SJSA1 (cell line): ENCODE measurements at regions not wholly inside any gene's neighbourhood (a gene's known extent, or its start where the extent isn't known, plus 50 kb on each side); places are given as distances from the start of the nearest gene placed in this dataset.

Source experiments
- DNase-seq, 2 experiments: peaks; one replicate each; pipeline ENCODE4 v3.0.0-alpha.2; 2015 to 2020; ENCODE audit warnings: low spot score in 2 of 2, low read depth in 1 of 2
- H3K27ac ChIP-seq: fragments of 250-450 bp; sonication (Bioruptor Pico); 2 replicates; pipeline ENCODE4 v1.5.1; 2020; ENCODE audit warnings: mild to moderate bottlenecking, moderate library complexity
- H3K27me3 ChIP-seq: fragments of 250-450 bp; sonication (Bioruptor Pico); replicated peaks from 2 replicates; pipeline ENCODE4 v1.5.1; 2020; ENCODE audit warnings: mild to moderate bottlenecking, moderate library complexity
- H3K36me3 ChIP-seq: fragments of 250-450 bp; sonication (Bioruptor Pico); 2 replicates; pipeline ENCODE4 v1.5.1; 2020; ENCODE audit warnings: mild to moderate bottlenecking
- H3K4me1 ChIP-seq: fragments of 250-450 bp; sonication (Bioruptor Pico); replicated peaks from 2 replicates; pipeline ENCODE4 v1.6.1; 2021; ENCODE audit warnings: mild to moderate bottlenecking
- H3K4me3 ChIP-seq: fragments of 250-450 bp; sonication (Bioruptor Pico); 2 replicates; pipeline ENCODE4 v1.5.1; 2020; ENCODE audit warnings: mild to moderate bottlenecking
- H3K9me3 ChIP-seq: fragments of 250-450 bp; sonication (Bioruptor Pico); replicated peaks from 2 replicates; pipeline ENCODE4 v1.5.1; 2020; ENCODE audit warnings: mild to moderate bottlenecking

DNA sequence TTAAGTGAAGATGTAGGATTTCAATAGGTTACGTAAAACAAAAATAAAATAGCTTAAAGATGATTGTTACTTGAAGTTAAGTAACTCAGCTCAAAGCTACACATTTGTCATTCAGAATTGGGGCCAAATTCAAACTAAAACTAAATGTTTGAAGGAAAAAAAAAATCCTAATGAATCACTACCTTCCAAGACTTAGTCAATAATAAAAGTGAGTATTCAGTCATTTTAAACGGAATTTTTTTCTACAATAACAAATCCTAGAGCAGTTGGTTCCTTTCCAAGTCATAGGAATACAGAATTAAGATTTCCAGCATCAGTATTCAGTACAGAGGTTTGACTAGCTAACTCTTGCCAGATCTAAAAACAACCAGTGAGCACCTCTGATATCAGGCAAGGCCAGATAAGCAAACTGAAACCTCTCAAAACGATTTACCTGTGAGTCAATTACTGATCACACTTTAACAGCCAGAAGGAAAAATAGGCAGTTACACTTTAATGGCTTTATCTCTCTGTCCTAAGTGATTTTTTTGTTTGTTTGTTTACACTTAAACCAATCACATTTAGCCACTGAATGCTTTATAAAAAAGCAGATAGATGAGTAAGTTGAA is 669.8 kb upstream of the ANKRD30A start:
- Histone ChIP-seq H3K9me3 (peaks cover 3% of the 10 kb centered on the region; the same call in 1 of the 2 replicates), H3K27me3 (no peaks in the 10 kb centered on the region), H3K27ac (no peak overlapping the region), H3K4me3 (no peak overlapping the region), H3K36me3 (no peaks in the 10 kb centered on the region), H3K4me1 (no peaks in the 10 kb centered on the region)
- no peak for DNase-seq

GRCh38 chr10:36452851-36453250 is 672.5 kb upstream of the ANKRD30A start:
- Histone ChIP-seq H3K27ac (no peak overlapping the region), H3K4me1 (no peaks in the 10 kb centered on the region), H3K36me3 (no peaks in the 10 kb centered on the region), H3K27me3 (no peaks in the 10 kb centered on the region), H3K9me3 (no peaks in the 10 kb centered on the region), H3K4me3 (no peak overlapping the region)
- DNase-seq, result no peak

DNA sequence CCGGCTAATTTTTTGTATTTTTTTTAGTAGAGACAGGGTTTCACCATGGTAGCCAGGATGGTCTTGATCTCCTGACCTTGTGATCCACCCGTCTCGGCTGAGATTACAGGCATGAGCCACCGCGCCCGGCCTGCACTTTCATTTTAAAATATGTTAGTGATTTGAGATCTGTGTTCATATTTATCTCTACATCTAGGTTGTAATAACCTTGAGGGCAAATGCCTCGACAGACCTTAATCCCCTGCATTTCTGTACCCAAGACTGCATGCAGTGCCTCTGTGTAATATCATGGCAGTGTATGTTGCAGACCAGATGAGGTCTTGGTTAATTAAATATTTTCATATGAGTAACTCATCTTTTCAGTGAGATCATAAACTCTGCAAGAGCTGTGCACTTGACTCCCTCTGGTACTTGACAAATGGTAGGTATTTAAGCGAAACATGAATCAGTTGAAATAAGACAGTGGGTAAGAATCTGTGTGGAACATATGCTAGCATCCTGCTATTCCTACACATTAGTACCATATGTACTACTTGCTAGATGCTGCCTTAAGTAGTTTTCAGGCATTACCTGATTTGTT is 673.9 kb upstream of the ANKRD30A start:
- no peaks in the 10 kb centered on the region for H3K9me3 ChIP-seq
- H3K36me3 ChIP-seq, result no peaks in the 10 kb centered on the region
- no peak for DNase-seq
- no peak overlapping the region for H3K27ac ChIP-seq
- no peak overlapping the region for H3K4me3 ChIP-seq
- no peaks in the 10 kb centered on the region for H3K4me1 ChIP-seq
- H3K27me3 ChIP-seq, result no peaks in the 10 kb centered on the region

GRCh38 chr10:36450380-36450779 is 675.0 kb upstream of the ANKRD30A start:
- Histone ChIP-seq H3K4me1 (no peaks in the 10 kb centered on the region), H3K27me3 (no peaks in the 10 kb centered on the region), H3K36me3 (no peaks in the 10 kb centered on the region), H3K9me3 (no peaks in the 10 kb centered on the region), H3K27ac (no peak overlapping the region), H3K4me3 (no peak overlapping the region)
- DNase-seq, result no peak

GRCh38 chr10:36448760-36449691 is 676.4 kb upstream of the ANKRD30A start:
- Histone ChIP-seq H3K9me3 (no peaks in the 10 kb centered on the region), H3K27me3 (no peaks in the 10 kb centered on the region), H3K4me3 (no peak overlapping the region), H3K27ac (no peak overlapping the region), H3K36me3 (no peaks in the 10 kb centered on the region), H3K4me1 (no peaks in the 10 kb centered on the region)
- DNase-seq, result no peak

GRCh38 chr10:36446881-36447280 is 678.5 kb upstream of the ANKRD30A start:
- no peaks in the 10 kb centered on the region for H3K9me3 ChIP-seq
- no peaks in the 10 kb centered on the region for H3K36me3 ChIP-seq
- no peak overlapping the region for H3K4me3 ChIP-seq
- no peaks in the 10 kb centered on the region for H3K4me1 ChIP-seq
- no peak overlapping the region for H3K27ac ChIP-seq
- no peaks in the 10 kb centered on the region for H3K27me3 ChIP-seq
- DNase-seq, result no peak

GRCh38 chr10:36443233-36443632 is 682.2 kb upstream of the ANKRD30A start:
- H3K36me3 ChIP-seq, result no peaks in the 10 kb centered on the region
- H3K4me1 ChIP-seq, result no peaks in the 10 kb centered on the region
- H3K9me3 ChIP-seq, result no peaks in the 10 kb centered on the region
- H3K27ac ChIP-seq, result no peak overlapping the region
- DNase-seq, result no peak
- no peaks in the 10 kb centered on the region for H3K27me3 ChIP-seq
- no peak overlapping the region for H3K4me3 ChIP-seq

- H3K27me3 ChIP-seq, result no peaks in the 10 kb centered on the region
- H3K36me3 ChIP-seq, result no peaks in the 10 kb centered on the region
- H3K4me3 ChIP-seq, result no peak overlapping the region
- DNase-seq, result no peak
- H3K27ac ChIP-seq, result no peak overlapping the region
- H3K4me1 ChIP-seq, result no peaks in the 10 kb centered on the region
- no peaks in the 10 kb centered on the region for H3K9me3 ChIP-seq
These were observed 683.8 kb upstream of the ANKRD30A start for GRCh38 chr10:36441557-36441956.

DNA sequence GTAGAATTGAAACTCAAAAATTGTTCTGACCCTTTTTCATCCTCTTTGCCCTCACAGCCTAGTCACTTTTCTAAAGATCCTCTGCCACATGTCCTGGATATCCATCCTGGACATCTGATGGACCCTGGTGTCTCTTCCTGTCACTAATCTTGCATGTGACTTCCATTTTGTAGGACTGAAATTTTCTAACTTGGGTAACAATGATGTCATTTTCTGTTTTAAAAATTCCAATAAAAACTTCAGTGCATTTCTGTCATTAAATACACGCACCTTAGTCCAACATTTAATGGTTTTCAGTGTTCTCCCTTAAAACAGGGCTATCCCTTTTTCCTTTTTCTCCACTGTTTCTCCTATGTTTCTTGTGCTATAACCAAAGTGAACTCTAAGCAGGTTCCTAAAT is 684.9 kb upstream of the ANKRD30A start:
- no peak for DNase-seq
- Histone ChIP-seq H3K4me3 (no peak overlapping the region), H3K4me1 (no peaks in the 10 kb centered on the region), H3K27me3 (no peaks in the 10 kb centered on the region), H3K9me3 (no peaks in the 10 kb centered on the region), H3K36me3 (no peaks in the 10 kb centered on the region), H3K27ac (no peak overlapping the region)

DNA sequence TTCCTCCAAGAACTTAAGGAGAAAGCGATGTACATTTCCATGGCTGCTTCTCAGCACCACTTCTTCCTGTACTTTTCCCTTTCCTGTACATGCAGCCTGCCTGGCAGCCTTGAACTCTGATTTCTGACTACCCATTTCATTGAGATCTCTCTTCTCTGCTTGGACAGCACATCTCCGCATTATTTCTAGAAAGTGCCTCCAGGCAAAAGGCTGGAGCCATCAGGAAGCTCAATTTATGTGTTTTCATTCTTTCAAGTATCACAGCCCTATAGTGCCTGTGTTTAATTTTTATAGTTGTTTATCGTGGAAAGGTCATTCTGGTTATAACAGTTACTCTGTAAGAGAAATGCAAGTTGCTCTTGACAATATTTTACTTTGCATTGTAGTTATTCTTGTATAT is 688.0 kb upstream of the ANKRD30A start:
- DNase-seq, result no peak
- Histone ChIP-seq H3K4me1 (no peaks in the 10 kb centered on the region), H3K9me3 (no peaks in the 10 kb centered on the region), H3K27ac (no peak overlapping the region), H3K36me3 (no peaks in the 10 kb centered on the region), H3K27me3 (no peaks in the 10 kb centered on the region), H3K4me3 (no peak overlapping the region)

DNA sequence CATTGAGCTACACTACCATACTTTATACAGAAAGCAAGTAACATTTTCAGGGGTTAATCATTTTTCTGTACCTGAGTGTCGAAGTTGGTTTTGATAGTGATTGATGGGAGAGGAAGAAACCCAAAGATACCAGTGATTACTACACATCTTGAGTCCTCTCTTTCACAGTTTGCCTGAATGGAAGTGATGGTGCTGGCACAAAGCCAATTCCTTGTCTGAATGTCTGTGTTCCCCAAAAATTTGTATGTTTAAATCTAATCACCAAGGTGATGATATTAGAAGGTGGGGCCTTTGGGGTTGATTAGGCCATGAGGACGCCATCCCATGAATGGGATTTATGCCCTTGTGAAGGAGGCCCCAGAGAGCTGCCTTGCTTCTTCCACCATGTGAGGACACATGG is 696.9 kb upstream of the ANKRD30A start:
- Histone ChIP-seq H3K4me3 (no peak overlapping the region), H3K36me3 (no peaks in the 10 kb centered on the region), H3K27ac (no peak overlapping the region), H3K9me3 (no peaks in the 10 kb centered on the region), H3K4me1 (no peaks in the 10 kb centered on the region), H3K27me3 (no peaks in the 10 kb centered on the region)
- no peak for DNase-seq

DNA sequence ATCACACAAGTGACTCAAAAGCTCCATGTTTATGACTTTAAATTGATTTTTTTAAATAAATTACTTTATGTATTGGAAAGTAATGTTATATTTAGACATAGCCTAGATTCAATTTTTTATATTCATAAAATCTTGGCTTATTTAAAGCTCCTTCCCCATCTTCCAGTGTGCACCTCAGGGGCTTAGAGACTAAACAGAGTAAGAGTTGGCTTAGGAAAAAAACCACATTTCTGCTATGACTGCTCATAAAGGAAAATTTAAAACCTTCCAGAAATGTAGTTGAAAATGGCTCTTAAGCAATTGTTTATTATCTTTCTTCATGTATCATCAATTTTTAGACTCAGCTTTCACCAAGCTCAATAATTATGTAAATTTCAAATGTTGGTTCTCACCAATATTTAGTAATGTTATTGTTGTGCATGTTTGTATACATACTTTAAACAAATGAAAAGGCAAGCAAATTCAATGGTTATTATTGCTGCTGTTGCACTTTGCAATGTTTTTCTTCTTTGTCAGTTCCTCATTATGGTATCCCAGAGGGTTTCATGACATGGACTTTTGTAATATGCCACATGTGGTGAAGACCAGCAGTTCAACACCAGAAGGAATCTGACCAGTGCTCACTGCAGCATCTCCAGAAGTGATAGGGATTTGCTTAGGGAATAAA is 700.1 kb upstream of the ANKRD30A start:
- no peaks in the 10 kb centered on the region for H3K9me3 ChIP-seq
- no peaks in the 10 kb centered on the region for H3K36me3 ChIP-seq
- H3K4me1 ChIP-seq, result no peaks in the 10 kb centered on the region
- no peak for DNase-seq
- H3K27me3 ChIP-seq, result no peaks in the 10 kb centered on the region
- H3K4me3 ChIP-seq, result no peak overlapping the region
- no peak overlapping the region for H3K27ac ChIP-seq

DNA sequence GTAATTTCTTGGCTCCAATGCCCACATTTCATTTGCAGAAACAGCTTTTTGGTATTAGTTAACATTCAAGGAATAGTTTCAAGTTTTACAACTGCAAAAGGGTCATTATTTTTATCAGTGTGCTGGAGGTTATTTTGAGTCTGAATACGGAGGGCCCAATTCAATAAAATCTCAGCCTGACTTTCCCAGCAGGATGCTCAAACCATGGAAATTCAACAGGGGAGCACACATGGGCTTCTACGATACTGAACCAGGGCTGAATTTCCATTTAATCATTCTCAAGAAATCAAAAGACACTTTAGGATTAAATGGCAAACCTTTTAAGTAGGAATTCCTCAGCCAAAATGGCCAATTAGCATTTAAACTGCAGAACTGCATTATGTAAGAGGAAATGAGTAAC is 700.9 kb upstream of the ANKRD30A start:
- H3K27me3 ChIP-seq, result no peaks in the 10 kb centered on the region
- H3K4me3 ChIP-seq, result no peak overlapping the region
- DNase-seq, result no peak
- no peaks in the 10 kb centered on the region for H3K36me3 ChIP-seq
- no peaks in the 10 kb centered on the region for H3K9me3 ChIP-seq
- no peak overlapping the region for H3K27ac ChIP-seq
- H3K4me1 ChIP-seq, result no peaks in the 10 kb centered on the region

DNA sequence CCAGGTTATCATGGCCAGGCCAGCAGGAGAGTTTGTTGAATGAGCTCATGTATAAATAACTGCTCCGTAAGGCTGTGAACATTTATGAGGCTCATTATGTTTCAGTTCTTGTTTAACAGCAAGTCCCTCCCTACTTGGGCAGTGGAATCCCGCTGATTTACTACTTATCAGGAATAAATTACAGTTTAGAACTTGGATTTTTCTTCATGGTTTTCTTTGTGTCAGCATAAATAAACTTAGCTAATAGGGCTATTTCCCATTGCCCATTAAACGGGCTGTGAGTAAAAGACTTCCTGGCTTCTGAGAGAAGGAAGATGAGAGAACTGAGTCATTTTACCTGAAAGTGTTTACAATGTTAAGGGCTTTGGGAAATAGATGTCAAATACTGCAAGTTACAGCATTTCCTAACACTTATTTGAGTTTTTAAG is 701.6 kb upstream of the ANKRD30A start:
- DNase-seq, result no peak
- Histone ChIP-seq H3K27me3 (no peaks in the 10 kb centered on the region), H3K4me3 (no peak overlapping the region), H3K36me3 (no peaks in the 10 kb centered on the region), H3K4me1 (no peaks in the 10 kb centered on the region), H3K9me3 (no peaks in the 10 kb centered on the region), H3K27ac (no peak overlapping the region)
